Psoas muscle (tissue), 7 donors: ENCODE measurements at regions not wholly inside any gene's neighbourhood (a gene's known extent, or its start where the extent isn't known, plus 50 kb on each side); places are given as distances from the start of the nearest gene placed in this dataset.

Source experiments
- ATAC-seq, 4 donors: fragments of 200-7000 bp; cut with Tn5 transposase; one replicate each; pipeline ENCODE4 v1.9.1; 2020; ENCODE audit warnings: moderate library complexity in 3 of 4, mild to moderate bottlenecking in 2 of 4
- DNase-seq, 2 donors: peaks; one replicate each; pipeline ENCODE4 v3.0.0-alpha.2; 2020
- H3K27ac ChIP-seq: fragments of 200-600 bp; one replicate; pipeline ENCODE4 v1.8.0; 2022
- H3K27me3 ChIP-seq, 3 donors: fragments of 200-600 bp in 1 of 3; one replicate each; pipeline versions ENCODE4 v1.6.1 to v1.8.0; 2013 to 2022; ENCODE audit warnings: low read length in 2 of 3, mild to moderate bottlenecking in 2 of 3, moderate library complexity in 1 of 3; ENCODE audit not compliant: insufficient read depth in 3 of 3
- H3K36me3 ChIP-seq, 2 donors: fragments of 200-600 bp in 1 of 2; one replicate each; pipeline versions ENCODE4 v1.6.1 to v1.8.0; 2013 to 2022; ENCODE audit warnings: low read depth in 1 of 2, mild to moderate bottlenecking in 1 of 2, moderate library complexity in 1 of 2; ENCODE audit not compliant: insufficient read depth in 1 of 2
- H3K4me1 ChIP-seq: fragments of 200-600 bp; one replicate; pipeline ENCODE4 v1.8.0; 2022
- H3K4me3 ChIP-seq: fragments of 200-600 bp; one replicate; pipeline ENCODE4 v1.8.0; 2022; ENCODE audit warnings: mild to moderate bottlenecking
- H3K9me3 ChIP-seq: fragments of 200-600 bp; one replicate; pipeline ENCODE4 v1.8.0; 2022
- CTCF ChIP-seq: fragments of 200-600 bp; IDR thresholded peaks from one replicate; pipeline ENCODE4 v1.8.0; 2022; ENCODE audit warnings: antibody characterized with exemption
- WGBS, 3 donors: extraction: QIAGEN DNeasy Blood & Tissue Kit; methylation state at CpG; one replicate each; pipeline versions ENCODE4 v1.1.6 to v1.1.7; 2013; 5-methylcytosine and 5-hydroxymethylcytosine counted together
- intact Hi-C, 2 donors: fragments of 100-400 bp; cut with DNase I; formaldehyde crosslinking; loops; one replicate each; pipeline versions ENCODE4 v1.11.0 to v1.14.2; 2022
- donor health status: healthy with polysubstance abuse.
- donor health status: DM: no; HTN: no; CAD: no; lungs with moderate emphysema.
- donor health status: Bipolar disorder and iron deficiency.
- donor health status: healthy.
- donor health status: DM: yes; HTN: yes; CAD: no.
- donor health status: DM: no; HTN: no; CAD: no.
- donor health status: DM: yes; HTN: yes; CAD: no.

- DNase-seq, result no peak
- no peaks in the 10 kb centered on the region for H3K36me3 ChIP-seq
- ATAC-seq, result no peak
- H3K27me3 ChIP-seq, result no peaks in the 10 kb centered on the region
- H3K27ac ChIP-seq, result no peak overlapping the region
- intact Hi-C loops, result no loop called here
- TF ChIP-seq CTCF, result no peak
- 46 to 78% (median 55%) methylated on average over 2 of the region's 2 CpGs for WGBS, 3 donors
- H3K4me1 ChIP-seq, result no peaks in the 10 kb centered on the region
- no peak overlapping the region for H3K4me3 ChIP-seq
- H3K9me3 ChIP-seq, result no peaks in the 10 kb centered on the region
Measured at GRCh38 chr7:52080493-52080892, 763.9 kb upstream of the COBL start.

GRCh38 chr7:52079726-52080125 is 763.1 kb upstream of the COBL start:
- DNase-seq, result no peak

DNA sequence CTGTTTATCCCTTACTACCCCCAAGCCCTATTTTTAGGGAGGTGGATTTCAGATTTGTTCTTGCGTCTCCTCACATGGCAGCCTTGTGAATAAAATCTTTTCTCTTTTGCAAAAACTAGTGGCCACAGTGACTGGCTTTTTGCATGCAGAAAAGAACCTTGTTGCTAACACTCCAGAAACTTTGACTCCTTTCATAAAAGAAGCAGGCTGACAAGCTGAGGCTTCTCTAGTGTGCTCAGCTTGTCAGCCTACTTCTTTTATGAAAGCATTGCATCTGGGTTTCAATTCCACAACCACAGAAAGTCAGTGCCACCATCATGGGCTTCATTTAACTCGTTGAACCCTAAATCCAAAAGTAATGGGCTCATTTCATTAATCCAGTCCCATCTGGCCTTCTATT is 761.0 kb upstream of the COBL start:
- H3K9me3 ChIP-seq, result no peaks in the 10 kb centered on the region
- no peak overlapping the region for H3K4me3 ChIP-seq
- intact Hi-C loops, result no loop called here
- no peak for TF ChIP-seq CTCF
- no peaks in the 10 kb centered on the region for H3K27me3 ChIP-seq
- ATAC-seq (no peak), DNase-seq (no peak)
- 76 to 78% (median 76%) methylated on average over 2 of the region's 2 CpGs for WGBS, 3 donors
- H3K36me3 ChIP-seq, result no peaks in the 10 kb centered on the region
- H3K4me1 ChIP-seq, result no peaks in the 10 kb centered on the region
- no peak overlapping the region for H3K27ac ChIP-seq

More at GRCh38 chr7:52079726-52080125, 763.1 kb upstream of the COBL start:
- H3K4me1 ChIP-seq, result no peaks in the 10 kb centered on the region
- TF ChIP-seq CTCF, result no peak
- no peaks in the 10 kb centered on the region for H3K36me3 ChIP-seq
- H3K9me3 ChIP-seq, result no peaks in the 10 kb centered on the region
- no peak for ATAC-seq
- H3K27ac ChIP-seq, result no peak overlapping the region
- H3K4me3 ChIP-seq, result no peak overlapping the region
- intact Hi-C loops, result no loop called here
- no peaks in the 10 kb centered on the region for H3K27me3 ChIP-seq

GRCh38 chr7:52074912-52075311 is 758.3 kb upstream of the COBL start:
- DNase-seq, result no peak
- Histone ChIP-seq H3K27ac (no peak overlapping the region), H3K36me3 (no peaks in the 10 kb centered on the region), H3K4me1 (no peaks in the 10 kb centered on the region), H3K27me3 (no peaks in the 10 kb centered on the region), H3K4me3 (no peak overlapping the region), H3K9me3 (no peaks in the 10 kb centered on the region)
- 79 to 82% (median 81%) methylated on average over 4 of the region's 4 CpGs for WGBS, 3 donors
- TF ChIP-seq CTCF, result no peak
- ATAC-seq, result no peak
- intact Hi-C loops, result no loop called here

GRCh38 chr7:52074071-52074470 is 757.5 kb upstream of the COBL start:
- Histone ChIP-seq H3K9me3 (no peaks in the 10 kb centered on the region), H3K27me3 (no peaks in the 10 kb centered on the region), H3K4me1 (no peaks in the 10 kb centered on the region), H3K4me3 (no peak overlapping the region), H3K36me3 (no peaks in the 10 kb centered on the region), H3K27ac (no peak overlapping the region)
- intact Hi-C loops, result no loop called here
- TF ChIP-seq CTCF, result no peak
- WGBS, 3 donors, result 62 to 75% (median 71%) methylated on average over 2 of the region's 2 CpGs
- no peak for DNase-seq
- ATAC-seq, result no peak
